ENCODE measurements at regions not wholly inside any gene's neighbourhood (a gene's known extent, or its start where the extent isn't known, plus 50 kb on each side); places are given as distances from the start of the nearest gene placed in this dataset.

- DNase-seq, result no peak
- Histone ChIP-seq H3K27ac (no peak overlapping the region), H3K9me3 (no peaks in the 10 kb centered on the region), H3K4me3 (no peak overlapping the region), H3K4me1 (no peaks in the 10 kb centered on the region), H3K27me3 (no peaks in the 10 kb centered on the region), H3K36me3 (ENCODE audit: low read depth, missing control alignments) (no peaks in the 10 kb centered on the region)
- 60 to 71% methylated on average over 3 of the region's 3 CpGs for WGBS, 2 donors
- intact Hi-C loops (cut with DNase I; ENCODE audit: low total_unique reads), result loop anchor here (10.0 kb wide), 1 partner anchor 125 kb away; no protein-coding TSS in a partner anchor
- TF ChIP-seq POLR2A (IDR thresholded peaks at IDR 0.05) (no peak), CTCF (IDR thresholded peaks at IDR 0.05) (no peak)
These were observed 72.6 kb downstream of the TMEM100 start for GRCh38 chr17:55649957-55650597.

- WGBS, 2 donors, result 62 to 67% methylated on average over 2 of the region's 2 CpGs
- TF ChIP-seq POLR2A (IDR thresholded peaks at IDR 0.05) (no peak), CTCF (IDR thresholded peaks at IDR 0.05) (no peak)
- no peak for DNase-seq
- H3K9me3 ChIP-seq, result no peaks in the 10 kb centered on the region
- H3K4me3 ChIP-seq, result no peak overlapping the region
- H3K36me3 ChIP-seq (ENCODE audit: low read depth, missing control alignments), result no peaks in the 10 kb centered on the region
- no peaks in the 10 kb centered on the region for H3K4me1 ChIP-seq
- intact Hi-C loops (cut with DNase I; ENCODE audit: low total_unique reads), result loop anchor here (10.0 kb wide), 1 partner anchor 127 kb away; no protein-coding TSS in a partner anchor
- H3K27me3 ChIP-seq, result no peaks in the 10 kb centered on the region
- no peak overlapping the region for H3K27ac ChIP-seq
These were observed 74.6 kb downstream of the TMEM100 start for GRCh38 chr17:55648086-55648485.

GRCh38 chr17:55645361-55645760, 77.3 kb downstream of the TMEM100 start:
- no peak for DNase-seq
- no peaks in the 10 kb centered on the region for H3K4me1 ChIP-seq
- intact Hi-C loops (cut with DNase I; ENCODE audit: low total_unique reads), result loop anchor here (10.0 kb wide), 1 partner anchor 129 kb away; no protein-coding TSS in a partner anchor
- no peaks in the 10 kb centered on the region for H3K36me3 ChIP-seq (ENCODE audit: low read depth, missing control alignments)
- WGBS, 2 donors, result 94 to 100% methylated on average over 2 of the region's 2 CpGs
- no peak overlapping the region for H3K4me3 ChIP-seq
- H3K9me3 ChIP-seq, result no peaks in the 10 kb centered on the region
- no peak for TF ChIP-seq POLR2A (IDR thresholded peaks at IDR 0.05)
- TF ChIP-seq CTCF (IDR thresholded peaks at IDR 0.05), result no peak
- no peaks in the 10 kb centered on the region for H3K27me3 ChIP-seq
- no peak overlapping the region for H3K27ac ChIP-seq

- no peaks in the 10 kb centered on the region for H3K36me3 ChIP-seq (ENCODE audit: low read depth, missing control alignments)
- H3K9me3 ChIP-seq, result no peaks in the 10 kb centered on the region
- intact Hi-C loops (cut with DNase I; ENCODE audit: low total_unique reads), result loop anchor here (10.0 kb wide), 1 partner anchor 130 kb away; no protein-coding TSS in a partner anchor
- no peaks in the 10 kb centered on the region for H3K4me1 ChIP-seq
- TF ChIP-seq POLR2A (IDR thresholded peaks at IDR 0.05), result no peak
- TF ChIP-seq CTCF (IDR thresholded peaks at IDR 0.05), result no peak
- H3K4me3 ChIP-seq, result no peak overlapping the region
- 32 to 39% methylated on average over 5 of the region's 5 CpGs for WGBS, 2 donors
- no peaks in the 10 kb centered on the region for H3K27me3 ChIP-seq
- no peak overlapping the region for H3K27ac ChIP-seq
- no peak for DNase-seq
These were observed 78.3 kb downstream of the TMEM100 start for GRCh38 chr17:55644346-55644745.

- no peaks in the 10 kb centered on the region for H3K9me3 ChIP-seq
- 67 to 68% methylated on average over 1 of the region's 1 CpG for WGBS, 2 donors
- H3K27ac ChIP-seq, result no peak overlapping the region
- TF ChIP-seq CTCF (IDR thresholded peaks at IDR 0.05), result no peak
- no peak for TF ChIP-seq POLR2A (IDR thresholded peaks at IDR 0.05)
- H3K4me1 ChIP-seq, result no peaks in the 10 kb centered on the region
- DNase-seq, result no peak
- H3K27me3 ChIP-seq, result no peaks in the 10 kb centered on the region
- H3K4me3 ChIP-seq, result no peak overlapping the region
- no peaks in the 10 kb centered on the region for H3K36me3 ChIP-seq (ENCODE audit: low read depth, missing control alignments)
- intact Hi-C loops (cut with DNase I; ENCODE audit: low total_unique reads), result loop anchor here (10.0 kb wide), 1 partner anchor 132 kb away; no protein-coding TSS in a partner anchor
These were observed 79.9 kb downstream of the TMEM100 start for GRCh38 chr17:55642741-55643140.
